Mesenchymal stem cell (in vitro differentiated cells and primary cell): ENCODE measurements at regions not wholly inside any gene's neighbourhood (a gene's known extent, or its start where the extent isn't known, plus 50 kb on each side); places are given as distances from the start of the nearest gene placed in this dataset.

ENCODE experiments used
- DNase-seq: peaks from one replicate; pipeline ENCODE4 v3.0.0-alpha.2; 2013
- H2AFZ ChIP-seq: one replicate; pipeline ENCODE4 v1.6.1; 2013; ENCODE audit warnings: low read depth, mild to moderate bottlenecking, control low read depth, inconsistent platforms, low read length, moderate library complexity
- H2AK5ac ChIP-seq: 2 replicates; pipeline ENCODE4 v1.6.1; 2013; ENCODE audit warnings: low read length, moderate library complexity, mild to moderate bottlenecking, inconsistent platforms; ENCODE audit not compliant: severe bottlenecking
- H2BK120ac ChIP-seq: one replicate; pipeline ENCODE4 v1.6.1; 2013; ENCODE audit warnings: low read depth, mild to moderate bottlenecking, inconsistent platforms, low read length, moderate library complexity
- H2BK12ac ChIP-seq, 2 experiments: one replicate each; pipeline ENCODE4 v1.6.1; 2013; ENCODE audit warnings: inconsistent platforms in 2 of 2, low read length in 2 of 2, mild to moderate bottlenecking in 2 of 2, moderate library complexity in 2 of 2, control low read depth in 1 of 2
- H2BK15ac ChIP-seq: one replicate; pipeline ENCODE4 v1.6.1; 2013; ENCODE audit warnings: mild to moderate bottlenecking, low read depth, inconsistent platforms; ENCODE audit not compliant: poor library complexity, severe bottlenecking
- H2BK5ac ChIP-seq: 2 replicates; pipeline ENCODE4 v1.6.1; 2013; ENCODE audit warnings: low read depth, mild to moderate bottlenecking, low read length, control low read depth, inconsistent platforms; ENCODE audit not compliant: poor library complexity, severe bottlenecking
- H3K14ac ChIP-seq, 2 experiments: one replicate each; pipeline ENCODE4 v1.6.1; 2013; ENCODE audit warnings: inconsistent platforms in 2 of 2, low read length in 2 of 2, control low read depth in 1 of 2, mild to moderate bottlenecking in 1 of 2, moderate library complexity in 1 of 2
- H3K18ac ChIP-seq, 2 experiments: one replicate each; pipeline ENCODE4 v1.6.1; 2013; ENCODE audit warnings: inconsistent platforms in 2 of 2, low read length in 2 of 2, control low read depth in 1 of 2, low read depth in 1 of 2, mild to moderate bottlenecking in 1 of 2
- H3K23ac ChIP-seq, 2 experiments: one replicate each; pipeline ENCODE4 v1.6.1; 2013; ENCODE audit warnings: inconsistent platforms in 2 of 2, low read length in 2 of 2, mild to moderate bottlenecking in 2 of 2, moderate library complexity in 2 of 2, control low read depth in 1 of 2
- H3K27ac ChIP-seq: 2 replicates; pipeline ENCODE4 v1.5.1; 2013; ENCODE audit warnings: mild to moderate bottlenecking, moderate library complexity, low read length, control low read depth, inconsistent platforms; ENCODE audit not compliant: poor library complexity, severe bottlenecking
- H3K27me3 ChIP-seq, 2 experiments: 2 replicates each; pipeline versions ENCODE4 v1.6.1 to v1.7.0; 2013; ENCODE audit warnings: low read length in 2 of 2, mild to moderate bottlenecking in 2 of 2, moderate library complexity in 2 of 2, control low read depth in 1 of 2, inconsistent platforms in 1 of 2; ENCODE audit not compliant: control insufficient read depth in 1 of 2, insufficient read depth in 1 of 2
- H3K36me3 ChIP-seq, 2 experiments: 2 replicates each; pipeline versions ENCODE4 v1.6.1 to v1.7.0; 2013; ENCODE audit warnings: low read length in 2 of 2, control low read depth in 1 of 2, inconsistent platforms in 1 of 2, low read depth in 1 of 2, mild to moderate bottlenecking in 1 of 2; ENCODE audit not compliant: insufficient read depth in 2 of 2, control insufficient read depth in 1 of 2
- H3K4ac ChIP-seq, 2 experiments: one replicate each; pipeline ENCODE4 v1.6.1; 2013; ENCODE audit warnings: inconsistent platforms in 2 of 2, low read length in 2 of 2, mild to moderate bottlenecking in 2 of 2, moderate library complexity in 2 of 2, control low read depth in 1 of 2, low read depth in 1 of 2
- H3K4me1 ChIP-seq: 2 replicates; pipeline ENCODE4 v1.6.1; 2013; ENCODE audit warnings: low read depth, low read length, control low read depth; ENCODE audit not compliant: control insufficient read depth, insufficient read depth
- H3K4me2 ChIP-seq: 2 replicates; pipeline ENCODE4 v1.6.1; 2013; ENCODE audit warnings: low read length, mild to moderate bottlenecking, inconsistent platforms; ENCODE audit not compliant: poor library complexity, severe bottlenecking
- H3K4me3 ChIP-seq, 2 experiments: 2 replicates each; pipeline versions ENCODE4 v1.5.1 to v1.7.0; 2013; ENCODE audit warnings: low read length in 2 of 2, mild to moderate bottlenecking in 2 of 2, control low read depth in 1 of 2, low read depth in 1 of 2; ENCODE audit not compliant: insufficient read depth in 1 of 2
- H3K79me1 ChIP-seq: replicated peaks from 2 replicates; pipeline ENCODE4 v1.6.1; 2013; ENCODE audit warnings: mild to moderate bottlenecking, control low read depth, low read length, inconsistent platforms; ENCODE audit not compliant: poor library complexity, severe bottlenecking
- H3K9ac ChIP-seq: 2 replicates; pipeline ENCODE4 v1.7.0; 2013; ENCODE audit warnings: mild to moderate bottlenecking, low read length, moderate library complexity
- H3K9me3 ChIP-seq: 2 replicates; pipeline ENCODE4 v1.7.0; 2013; ENCODE audit warnings: mild to moderate bottlenecking, low read length; ENCODE audit not compliant: control insufficient read depth
- H4K8ac ChIP-seq: one replicate; pipeline ENCODE4 v1.6.1; 2013; ENCODE audit warnings: inconsistent platforms, mild to moderate bottlenecking, low read length, moderate library complexity
- H4K91ac ChIP-seq: one replicate; pipeline ENCODE4 v1.6.1; 2013; ENCODE audit warnings: mild to moderate bottlenecking, low read length, inconsistent platforms
- WGBS: methylation state at CpG from one replicate; pipeline ENCODE4 v1.1.7; 2013; ENCODE audit warnings: mixed read lengths; 5-methylcytosine and 5-hydroxymethylcytosine counted together

- DNase-seq, result no peak
- Histone ChIP-seq H3K4me2 (no peak overlapping the region), H3K36me3 (no peaks in the 10 kb centered on the region), H2BK5ac (no peak overlapping the region), H3K27ac (no peak overlapping the region), H3K9me3 (peaks cover 28% of the 10 kb centered on the region), H2BK120ac (no peak overlapping the region), H3K27me3 (no peaks in the 10 kb centered on the region), H4K8ac (no peak overlapping the region), H3K18ac (no peak overlapping the region), H3K4me1 (no peaks in the 10 kb centered on the region), H3K79me1 (no peaks in the 10 kb centered on the region), H2BK15ac (no peak overlapping the region), H3K23ac (no peak overlapping the region), H2AFZ (no peak overlapping the region), H3K9ac (no peak overlapping the region), H4K91ac (no peak overlapping the region), H3K14ac (no peak overlapping the region), H3K4ac (no peak overlapping the region), H3K4me3 (no peak overlapping the region), H2AK5ac (no peak overlapping the region), H2BK12ac (no peak overlapping the region)
- WGBS, result 100% methylated on average over 2 of the region's 3 CpGs
Measured at GRCh38 chr15:94894056-94894455, 662.7 kb downstream of the MCTP2 start.

DNA sequence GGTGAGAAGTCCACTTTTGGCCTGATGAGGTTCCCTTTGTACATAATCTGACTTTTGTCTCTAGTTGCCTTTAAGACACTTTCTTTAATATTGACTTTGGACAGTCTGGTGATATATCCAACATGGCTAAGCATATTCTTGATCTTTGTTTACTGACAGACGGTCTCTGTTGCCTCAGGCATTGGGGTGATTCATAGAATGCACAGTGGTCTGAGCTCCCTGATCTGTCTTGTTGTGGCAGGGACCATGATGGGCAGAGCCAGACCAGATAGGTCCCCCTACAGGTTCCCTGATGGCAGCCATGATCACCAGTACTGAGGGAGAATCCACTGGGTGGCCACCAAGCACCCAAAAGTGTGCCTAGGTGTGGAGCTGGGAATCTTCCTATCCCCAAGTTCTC lies 678.1 kb downstream of the MCTP2 start:
- no peak overlapping the region for H3K4me2 ChIP-seq
- H3K9me3 ChIP-seq, result peaks cover 33% of the 10 kb centered on the region
- no peak overlapping the region for H3K27ac ChIP-seq
- H3K14ac ChIP-seq, result no peak overlapping the region
- no peak overlapping the region for H2BK12ac ChIP-seq
- no peak overlapping the region for H2BK15ac ChIP-seq
- no peak overlapping the region for H3K9ac ChIP-seq
- H3K18ac ChIP-seq, result no peak overlapping the region
- DNase-seq, result no peak
- no peak overlapping the region for H3K4ac ChIP-seq
- no peaks in the 10 kb centered on the region for H3K27me3 ChIP-seq
- H3K79me1 ChIP-seq, result no peaks in the 10 kb centered on the region
- no peak overlapping the region for H2AK5ac ChIP-seq
- H3K36me3 ChIP-seq, result no peaks in the 10 kb centered on the region
- H3K4me3 ChIP-seq, result no peak overlapping the region
- no peak overlapping the region for H3K23ac ChIP-seq
- H2BK120ac ChIP-seq, result no peak overlapping the region
- no peak overlapping the region for H4K8ac ChIP-seq
- WGBS, result 73% methylated on average over 1 of the region's 1 CpG
- H3K4me1 ChIP-seq, result no peaks in the 10 kb centered on the region
- H2AFZ ChIP-seq, result no peak overlapping the region
- no peak overlapping the region for H4K91ac ChIP-seq
- H2BK5ac ChIP-seq, result no peak overlapping the region

DNA sequence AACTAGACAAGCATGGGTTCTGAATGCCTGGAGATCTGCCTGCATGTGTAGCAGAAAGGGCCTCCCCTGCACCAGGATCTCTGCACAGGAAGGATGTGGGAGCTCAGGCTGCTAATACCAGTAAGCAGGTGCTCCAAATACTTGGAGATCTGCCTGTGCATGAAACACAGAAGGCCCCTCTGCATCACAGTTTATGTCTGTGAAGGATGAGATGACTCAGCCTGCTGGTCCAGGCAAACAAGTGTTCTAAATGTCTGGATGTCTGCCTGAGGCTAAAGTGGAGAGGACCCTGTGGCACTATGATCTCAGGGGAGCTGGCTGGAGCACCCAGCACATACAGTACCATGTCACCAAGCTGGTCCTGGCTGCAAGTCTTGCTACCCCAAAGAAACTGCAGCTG lies 678.8 kb downstream of the MCTP2 start:
- no peaks in the 10 kb centered on the region for H3K4me1 ChIP-seq
- no peak overlapping the region for H3K4ac ChIP-seq
- H2BK12ac ChIP-seq, result no peak overlapping the region
- H3K27ac ChIP-seq, result no peak overlapping the region
- no peak overlapping the region for H4K91ac ChIP-seq
- no peak overlapping the region for H2BK5ac ChIP-seq
- no peak overlapping the region for H2AK5ac ChIP-seq
- no peak overlapping the region for H3K9ac ChIP-seq
- H3K4me2 ChIP-seq, result no peak overlapping the region
- H3K4me3 ChIP-seq, result no peak overlapping the region
- H2AFZ ChIP-seq, result no peak overlapping the region
- no peak overlapping the region for H3K14ac ChIP-seq
- H3K23ac ChIP-seq, result no peak overlapping the region
- H3K9me3 ChIP-seq, result peaks cover 39% of the 10 kb centered on the region
- H3K18ac ChIP-seq, result no peak overlapping the region
- H3K27me3 ChIP-seq, result no peaks in the 10 kb centered on the region
- H3K36me3 ChIP-seq, result no peaks in the 10 kb centered on the region
- no peaks in the 10 kb centered on the region for H3K79me1 ChIP-seq
- no peak overlapping the region for H4K8ac ChIP-seq
- DNase-seq, result peak; percentile 26
- H2BK120ac ChIP-seq, result no peak overlapping the region
- no peak overlapping the region for H2BK15ac ChIP-seq

GRCh38 chr15:94912760-94913159 lies 681.4 kb downstream of the MCTP2 start:
- Histone ChIP-seq H3K27me3 (no peaks in the 10 kb centered on the region), H3K4me2 (no peak overlapping the region), H2AK5ac (no peak overlapping the region), H2BK120ac (no peak overlapping the region), H3K79me1 (no peaks in the 10 kb centered on the region), H3K18ac (no peak overlapping the region), H3K14ac (no peak overlapping the region), H2BK5ac (no peak overlapping the region), H3K4me1 (no peaks in the 10 kb centered on the region), H3K9me3 (peaks cover 49% of the 10 kb centered on the region), H3K36me3 (no peaks in the 10 kb centered on the region), H4K91ac (no peak overlapping the region), H2AFZ (no peak overlapping the region), H2BK12ac (no peak overlapping the region), H3K23ac (no peak overlapping the region), H3K4ac (no peak overlapping the region), H4K8ac (no peak overlapping the region), H3K4me3 (no peak overlapping the region), H3K9ac (no peak overlapping the region), H2BK15ac (no peak overlapping the region), H3K27ac (no peak overlapping the region)
- WGBS, result 59% methylated on average over 3 of the region's 3 CpGs
- no peak for DNase-seq
